HUES64 (cell line): ENCODE measurements at regions not wholly inside any gene's neighbourhood (a gene's known extent, or its start where the extent isn't known, plus 50 kb on each side); places are given as distances from the start of the nearest gene placed in this dataset.

Experiments used
- H3K27ac ChIP-seq: 2 replicates; pipeline ENCODE4 v1.7.0; 2013; ENCODE audit warnings: low read depth, low read length, inconsistent platforms
- H3K27me3 ChIP-seq: 2 replicates; pipeline ENCODE4 v1.6.1; 2013; ENCODE audit warnings: mild to moderate bottlenecking, low read length; ENCODE audit not compliant: insufficient read depth
- H3K36me3 ChIP-seq: 2 replicates; pipeline ENCODE4 v1.6.1; 2013; ENCODE audit warnings: mild to moderate bottlenecking, low read length; ENCODE audit not compliant: insufficient read depth
- H3K4me1 ChIP-seq: 2 replicates; pipeline ENCODE4 v1.6.1; 2013; ENCODE audit warnings: mild to moderate bottlenecking, low read length, moderate library complexity; ENCODE audit not compliant: insufficient read depth
- H3K4me3 ChIP-seq: 2 replicates; pipeline ENCODE4 v1.5.1; 2013; ENCODE audit warnings: mild to moderate bottlenecking, low read length, moderate library complexity
- H3K9ac ChIP-seq: 2 replicates; pipeline ENCODE4 v1.6.1; 2013; ENCODE audit warnings: mild to moderate bottlenecking, low read depth, low read length
- H3K9me3 ChIP-seq: 2 replicates; pipeline ENCODE4 v1.6.1; 2013; ENCODE audit warnings: low read depth, low read length; ENCODE audit not compliant: insufficient read depth
- WGBS: fragments of 150-250, 120-280 bp; methylation state at CpG from one replicate; pipeline ENCODE4 v1.1.7; 2013; ENCODE audit warnings: missing lambda C conversion rate; 5-methylcytosine and 5-hydroxymethylcytosine counted together

GRCh38 chr15:96002890-96003859 is 327.3 kb upstream of the NR2F2 start:
- Histone ChIP-seq H3K36me3 (no peaks in the 10 kb centered on the region), H3K9ac (no peak overlapping the region), H3K4me3 (no peak overlapping the region), H3K4me1 (peaks cover 5% of the 10 kb centered on the region; the same call in 1 of the 2 replicates), H3K27ac (no peak overlapping the region), H3K27me3 (no peaks in the 10 kb centered on the region), H3K9me3 (no peaks in the 10 kb centered on the region)
- 95% methylated on average over 4 of the region's 5 CpGs for WGBS

- WGBS: 85% methylated on average over 2 of the region's 2 CpGs
- no peaks in the 10 kb centered on the region for H3K27me3 ChIP-seq
Observed at GRCh38 chr15:96005906-96006305, 324.6 kb upstream of the NR2F2 start.

GRCh38 chr15:96011136-96011535 is 319.4 kb upstream of the NR2F2 start:
- Histone ChIP-seq H3K9me3 (no peaks in the 10 kb centered on the region), H3K27ac (no peak overlapping the region), H3K4me1 (no peaks in the 10 kb centered on the region), H3K9ac (no peak overlapping the region), H3K36me3 (no peaks in the 10 kb centered on the region), H3K4me3 (no peak overlapping the region), H3K27me3 (no peaks in the 10 kb centered on the region)
- WGBS: 92% methylated on average over 5 of the region's 5 CpGs

More at GRCh38 chr15:96005906-96006305, 324.6 kb upstream of the NR2F2 start:
- Histone ChIP-seq H3K36me3 (no peaks in the 10 kb centered on the region), H3K27ac (no peak overlapping the region), H3K9ac (no peak overlapping the region), H3K4me1 (peaks cover 5% of the 10 kb centered on the region; the same call in 1 of the 2 replicates), H3K9me3 (no peaks in the 10 kb centered on the region), H3K4me3 (no peak overlapping the region)

GRCh38 chr15:96014939-96015338 is 315.6 kb upstream of the NR2F2 start:
- no peak overlapping the region for H3K4me3 ChIP-seq
- H3K27ac ChIP-seq: no peak overlapping the region
- no peak overlapping the region for H3K9ac ChIP-seq
- no peaks in the 10 kb centered on the region for H3K4me1 ChIP-seq
- H3K9me3 ChIP-seq: no peaks in the 10 kb centered on the region
- H3K27me3 ChIP-seq: no peaks in the 10 kb centered on the region
- WGBS: 95% methylated on average over 2 of the region's 2 CpGs
- H3K36me3 ChIP-seq: no peaks in the 10 kb centered on the region

- H3K9ac ChIP-seq: no peak overlapping the region
- H3K4me1 ChIP-seq: no peaks in the 10 kb centered on the region
- peaks cover 7% of the 10 kb centered on the region; the same call in 1 of the 2 replicates for H3K9me3 ChIP-seq
- no peak overlapping the region for H3K27ac ChIP-seq
- WGBS: 96% methylated on average over 6 of the region's 6 CpGs
- H3K4me3 ChIP-seq: no peak overlapping the region
- H3K36me3 ChIP-seq: no peaks in the 10 kb centered on the region
- H3K27me3 ChIP-seq: no peaks in the 10 kb centered on the region
Observed at GRCh38 chr15:96019114-96019513, 311.4 kb upstream of the NR2F2 start.

- H3K9me3 ChIP-seq: peaks cover 7% of the 10 kb centered on the region; the same call in 1 of the 2 replicates
- 93% methylated on average over 4 of the region's 4 CpGs for WGBS
Observed at GRCh38 chr15:96020133-96020532, 310.4 kb upstream of the NR2F2 start.

GRCh38 chr15:96020797-96021196 is 309.7 kb upstream of the NR2F2 start:
- Histone ChIP-seq H3K27ac (no peak overlapping the region), H3K36me3 (no peaks in the 10 kb centered on the region), H3K27me3 (no peaks in the 10 kb centered on the region), H3K4me1 (no peaks in the 10 kb centered on the region), H3K9ac (no peak overlapping the region), H3K9me3 (peaks cover 7% of the 10 kb centered on the region; the same call in 1 of the 2 replicates), H3K4me3 (no peak overlapping the region)
- WGBS: 82% methylated on average over 1 of the region's 3 CpGs

More at GRCh38 chr15:96020133-96020532, 310.4 kb upstream of the NR2F2 start:
- Histone ChIP-seq H3K9ac (no peak overlapping the region), H3K4me1 (no peaks in the 10 kb centered on the region), H3K27ac (no peak overlapping the region), H3K4me3 (no peak overlapping the region), H3K27me3 (no peaks in the 10 kb centered on the region), H3K36me3 (no peaks in the 10 kb centered on the region)

GRCh38 chr15:96023081-96023480 is 307.4 kb upstream of the NR2F2 start:
- H3K36me3 ChIP-seq: no peaks in the 10 kb centered on the region

GRCh38 chr15:96027501-96027900 is 303.0 kb upstream of the NR2F2 start:
- no peak overlapping the region for H3K27ac ChIP-seq
- H3K36me3 ChIP-seq: no peaks in the 10 kb centered on the region
- no CpG with 5 or more reads among the region's 2 CpGs for WGBS
- H3K9me3 ChIP-seq: peaks cover 7% of the 10 kb centered on the region; the same call in 1 of the 2 replicates
- no peak overlapping the region for H3K4me3 ChIP-seq
- H3K4me1 ChIP-seq: no peaks in the 10 kb centered on the region
- H3K9ac ChIP-seq: no peak overlapping the region
- no peaks in the 10 kb centered on the region for H3K27me3 ChIP-seq

More at GRCh38 chr15:96023081-96023480, 307.4 kb upstream of the NR2F2 start:
- Histone ChIP-seq H3K4me3 (no peak overlapping the region), H3K9me3 (peaks cover 7% of the 10 kb centered on the region; the same call in 1 of the 2 replicates), H3K27me3 (no peaks in the 10 kb centered on the region), H3K9ac (no peak overlapping the region), H3K4me1 (no peaks in the 10 kb centered on the region), H3K27ac (no peak overlapping the region)

GRCh38 chr15:96028620-96029019 is 301.9 kb upstream of the NR2F2 start:
- no peak overlapping the region for H3K27ac ChIP-seq
- no peaks in the 10 kb centered on the region for H3K27me3 ChIP-seq
- WGBS: 92% methylated on average over 2 of the region's 2 CpGs
- H3K36me3 ChIP-seq: no peaks in the 10 kb centered on the region
- H3K4me3 ChIP-seq: no peak overlapping the region
- no peak overlapping the region for H3K9ac ChIP-seq
- no peaks in the 10 kb centered on the region for H3K9me3 ChIP-seq
- no peaks in the 10 kb centered on the region for H3K4me1 ChIP-seq

GRCh38 chr15:96029172-96029571 is 301.3 kb upstream of the NR2F2 start:
- Histone ChIP-seq H3K27ac (no peak overlapping the region), H3K4me1 (no peaks in the 10 kb centered on the region)

More at GRCh38 chr15:96029172-96029571, 301.3 kb upstream of the NR2F2 start:
- Histone ChIP-seq H3K9ac (no peak overlapping the region), H3K4me3 (no peak overlapping the region), H3K36me3 (no peaks in the 10 kb centered on the region), H3K9me3 (no peaks in the 10 kb centered on the region), H3K27me3 (no peaks in the 10 kb centered on the region)
